HepG2 (cell line): ENCODE measurements at regions not wholly inside any gene's neighbourhood (a gene's known extent, or its start where the extent isn't known, plus 50 kb on each side); places are given as distances from the start of the nearest gene placed in this dataset.

Experiments used
- ATAC-seq: fragments of 200-7000 bp; cut with Tn5 transposase; 3 replicates; pipeline ENCODE4 v1.9.1; 2020; ENCODE audit warnings: mild to moderate bottlenecking, moderate library complexity
- BruUV-seq: library from RNA; stranded (reverse); fragments of 400-500 nt; replicated peaks from 2 replicates; lab custom pipeline; 2021; lab: Mats Ljungman, UMichigan
- CTCF ChIA-PET: fragments of 300-600 bp; formaldehyde crosslinking; extraction: SDS; loops from one replicate; lab custom pipeline; 2021; ENCODE audit warnings: low total read pairs, inconsistent platforms, low intra/inter-chr PET ratio; lab: Yijun Ruan, JAX
- POLR2A ChIA-PET: fragments of 350-600 bp; sonication (Branson Sonifier 250); formaldehyde crosslinking; loops from one replicate; lab custom pipeline; 2020; ENCODE audit warnings: antibody characterized with exemption, inconsistent platforms; lab: Yijun Ruan, JAX
- DNase-seq: peaks from one replicate; pipeline ENCODE4 v3.0.0-alpha.2; 2015; ENCODE audit warnings: low spot score
- FAIRE-seq: peaks from 3 replicates; lab custom pipeline; 2011; peaks lifted over from hg19 to GRCh38; lab: Jason Lieb, UNC
- H2AFZ ChIP-seq: one replicate; pipeline ENCODE4 v1.6.1; 2011; ENCODE audit warnings: low read length, inconsistent platforms
- H3K27ac ChIP-seq: fragments of 300-600 bp; 3 replicates; pipeline ENCODE4 v1.8.0; 2011; ENCODE audit warnings: mixed run types, mild to moderate bottlenecking, mixed read lengths, low read length, inconsistent platforms; ENCODE audit not compliant: insufficient read depth; ENCODE audit errors: extremely low read length
- H3K27me3 ChIP-seq, 2 experiments: fragments of 200-600 bp in 1 of 2; 2 replicates in 1 of 2; 3 replicates in 1 of 2; pipeline versions ENCODE4 v1.6.0 to v1.8.0; 2011; ENCODE audit warnings: low read length in 2 of 2, mild to moderate bottlenecking in 2 of 2, moderate library complexity in 2 of 2, inconsistent platforms in 1 of 2; ENCODE audit not compliant: insufficient read depth in 2 of 2, control insufficient read depth in 1 of 2
- H3K36me3 ChIP-seq, 2 experiments: fragments of 200-600 bp in 1 of 2; replicated peaks in 1 of 2; 2 replicates in 1 of 2; 3 replicates in 1 of 2; pipeline versions ENCODE4 v1.5.1 to v1.8.0; 2011; ENCODE audit warnings: low read length in 2 of 2, inconsistent platforms in 1 of 2; ENCODE audit not compliant: insufficient read depth in 2 of 2, control insufficient read depth in 1 of 2
- H3K4me1 ChIP-seq: 2 replicates; pipeline ENCODE4 v1.5.1; 2012; ENCODE audit warnings: low read length, inconsistent platforms; ENCODE audit not compliant: insufficient read depth
- H3K4me2 ChIP-seq: 2 replicates; pipeline ENCODE4 v1.6.0; 2011; ENCODE audit warnings: low read depth, low read length, inconsistent platforms
- H3K4me3 ChIP-seq, 3 experiments: fragments of 200-600 bp in 1 of 3; sonication (generic), shearing (Covaris generic) in 1 of 3; replicated peaks in 1 of 3; 2 replicates each; pipeline ENCODE4 v1.5.1; 2011 to 2016; ENCODE audit warnings: low read length in 3 of 3, inconsistent platforms in 2 of 3, low read depth in 2 of 3, mild to moderate bottlenecking in 2 of 3, control low read depth in 1 of 3, mixed read lengths in 1 of 3; ENCODE audit not compliant: insufficient read depth in 1 of 3
- H3K79me2 ChIP-seq: one replicate; pipeline ENCODE4 v1.6.1; 2011; ENCODE audit warnings: low read length, inconsistent platforms; ENCODE audit not compliant: insufficient read depth
- H3K9ac ChIP-seq: 2 replicates; pipeline ENCODE4 v1.6.0; 2011; ENCODE audit warnings: mild to moderate bottlenecking, low read depth, low read length, inconsistent platforms; ENCODE audit not compliant: insufficient read depth
- H3K9me3 ChIP-seq: 2 replicates; pipeline ENCODE4 v1.5.1; 2012; ENCODE audit warnings: mild to moderate bottlenecking, low read length
- H4K20me1 ChIP-seq: 2 replicates; pipeline ENCODE4 v1.6.0; 2011; ENCODE audit warnings: inconsistent platforms, mild to moderate bottlenecking, low read length, moderate library complexity; ENCODE audit not compliant: insufficient read depth
- ELF3 ChIP-seq: IDR thresholded peaks from 2 replicates; pipeline ENCODE4 v1.6.1; 2016; ENCODE audit warnings: missing genetic modification reagents, missing compliant biosample characterization
- GPBP1L1 ChIP-seq: sonication (generic); formaldehyde crosslinking; IDR thresholded peaks from 2 replicates; pipeline ENCODE4 v1.5.0; 2020; ENCODE audit warnings: mild to moderate bottlenecking, missing genetic modification reagents
- MAFF ChIP-seq: IDR thresholded peaks from 2 replicates; pipeline ENCODE4 v1.6.1; 2011; ENCODE audit warnings: low read depth, low read length, improper control_type of control experiment
- NCOA1 ChIP-seq: sonication (generic); formaldehyde crosslinking; IDR thresholded peaks from 2 replicates; pipeline ENCODE4 v1.9.0; 2021; ENCODE audit warnings: missing genetic modification reagents
- ZFP36 ChIP-seq: fragments of 150-350 bp; IDR thresholded peaks from 2 replicates; pipeline ENCODE4 v1.6.1; 2018; ENCODE audit warnings: borderline replicate concordance, low read length, low read depth; ENCODE audit not compliant: partially characterized antibody
- ZNF513 ChIP-seq: sonication (generic); formaldehyde crosslinking; conservative IDR thresholded peaks from 2 replicates; pipeline ENCODE4 v1.5.0; 2020; ENCODE audit warnings: missing genetic modification reagents
- WGBS: methylation state at CpG from one replicate; pipeline ENCODE4 v1.1.6; 2017; ENCODE audit warnings: low lambda C conversion rate; 5-methylcytosine and 5-hydroxymethylcytosine counted together
- in situ Hi-C: cut with HindIII; loops from 2 replicates; pipeline ENCODE4 v1.10.0; 2017; ENCODE audit warnings: low pct_unique_long_range_greater_than_20kb; ENCODE audit not compliant: extremely low pct_ligation_motif_present
- intact Hi-C: fragments of 100-400 bp; cut with micrococcal nuclease; formaldehyde crosslinking; loops from one replicate; pipeline ENCODE4 v1.10.0; 2022; ENCODE audit not compliant: unreplicated experiment
- TF ChIP-seq, protein P1 (sequence below): sonication (generic); formaldehyde crosslinking; IDR thresholded peaks from 2 replicates; pipeline ENCODE4 v1.4.0; 2020; ENCODE audit warnings: missing genetic modification reagents

DNA sequence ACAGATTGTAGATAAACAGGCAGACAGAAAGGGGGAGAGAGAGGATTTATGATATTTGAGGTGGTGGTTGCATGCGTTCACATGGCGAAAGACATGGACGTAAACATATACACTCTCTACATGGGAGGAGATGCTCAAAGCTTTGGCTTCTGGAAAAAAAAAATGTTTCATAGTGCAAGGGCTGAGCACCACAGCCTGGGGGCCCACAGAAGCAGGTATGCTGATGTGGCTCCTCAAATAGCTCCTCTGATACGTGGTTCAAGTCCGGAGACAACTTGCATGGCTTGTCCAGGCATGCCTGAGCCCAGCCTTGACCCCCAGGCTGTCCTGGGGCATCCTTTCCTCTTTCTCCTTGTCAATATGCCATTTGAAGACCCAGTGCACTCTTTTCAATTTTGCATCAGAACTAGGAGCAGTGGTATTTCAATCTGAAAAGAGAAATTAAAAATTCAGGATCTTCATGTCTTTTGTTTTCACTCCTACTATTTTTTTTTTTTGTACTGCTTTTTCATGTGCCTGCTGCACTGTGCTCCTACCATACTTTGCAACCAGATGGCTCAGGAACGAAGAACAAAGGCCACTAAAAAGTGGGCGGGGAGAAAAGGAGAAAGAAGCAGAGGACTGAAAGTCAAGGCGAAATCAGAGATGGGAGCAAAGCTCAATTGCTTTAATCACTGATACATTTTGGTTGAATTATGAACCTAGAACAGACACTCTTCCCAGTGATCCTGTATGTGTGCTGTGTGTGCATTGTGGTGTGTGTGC lies 495.7 kb upstream of the TCF4 start:
- DNase-seq (no peak), FAIRE-seq (no peak), ATAC-seq (no peak)
- 41% methylated on average over 8 of the region's 8 CpGs for WGBS
- ChIA-PET POLR2A (no interaction called here), CTCF (no interaction called here)
- no peak overlapping the region for H3K9ac ChIP-seq
- H3K27ac ChIP-seq = no peak overlapping the region
- intact Hi-C loops (no loop called here), in situ Hi-C loops (no loop called here)
- H2AFZ ChIP-seq = no peak overlapping the region
- H3K4me2 ChIP-seq = no peak overlapping the region
- H3K4me1 ChIP-seq = no peaks in the 10 kb centered on the region
- no peaks in the 10 kb centered on the region for H3K36me3 ChIP-seq
- no TSS peak for BruUV-seq
- H3K27me3 ChIP-seq = no peaks in the 10 kb centered on the region
- no peaks in the 10 kb centered on the region for H3K79me2 ChIP-seq
- H3K9me3 ChIP-seq = peaks cover 92% of the 10 kb centered on the region
- TF ChIP-seq MAFF (no peak), ELF3 (CRISPR knock-in tag) (no peak), NCOA1 (CRISPR knock-in tag) (no peak), GPBP1L1 (CRISPR knock-in tag) (no peak), ZFP36 (no peak), ZNF513 (CRISPR knock-in tag) (no peak)
- TF ChIP-seq, protein P1, sequence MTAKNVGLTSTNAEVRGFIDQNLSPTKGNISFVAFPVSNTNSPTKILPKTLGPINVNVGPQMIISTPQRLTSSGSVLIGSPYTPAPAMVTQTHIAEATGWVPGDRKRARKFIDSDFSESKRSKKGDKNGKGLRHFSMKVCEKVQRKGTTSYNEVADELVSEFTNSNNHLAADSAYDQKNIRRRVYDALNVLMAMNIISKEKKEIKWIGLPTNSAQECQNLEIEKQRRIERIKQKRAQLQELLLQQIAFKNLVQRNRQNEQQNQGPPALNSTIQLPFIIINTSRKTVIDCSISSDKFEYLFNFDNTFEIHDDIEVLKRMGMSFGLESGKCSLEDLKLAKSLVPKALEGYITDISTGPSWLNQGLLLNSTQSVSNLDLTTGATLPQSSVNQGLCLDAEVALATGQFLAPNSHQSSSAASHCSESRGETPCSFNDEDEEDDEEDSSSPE (CRISPR knock-in tag) = no peak
- no peak overlapping the region for H3K4me3 ChIP-seq
- H4K20me1 ChIP-seq = no peaks in the 10 kb centered on the region
